GM19328 (cell line): ENCODE measurements at regions not wholly inside any gene's neighbourhood (a gene's known extent, or its start where the extent isn't known, plus 50 kb on each side); places are given as distances from the start of the nearest gene placed in this dataset.

Experiments
- ATAC-seq: cut with Tn5 transposase; IDR thresholded peaks from one replicate; pipeline ENCODE4 v1.9.1; 2021; ENCODE audit warnings: mild to moderate bottlenecking, moderate library complexity; ENCODE audit not compliant: unreplicated experiment

- no peak for ATAC-seq
Observed at GRCh38 chrX:7789200-7789599, 53.8 kb upstream of the VCX start.

DNA sequence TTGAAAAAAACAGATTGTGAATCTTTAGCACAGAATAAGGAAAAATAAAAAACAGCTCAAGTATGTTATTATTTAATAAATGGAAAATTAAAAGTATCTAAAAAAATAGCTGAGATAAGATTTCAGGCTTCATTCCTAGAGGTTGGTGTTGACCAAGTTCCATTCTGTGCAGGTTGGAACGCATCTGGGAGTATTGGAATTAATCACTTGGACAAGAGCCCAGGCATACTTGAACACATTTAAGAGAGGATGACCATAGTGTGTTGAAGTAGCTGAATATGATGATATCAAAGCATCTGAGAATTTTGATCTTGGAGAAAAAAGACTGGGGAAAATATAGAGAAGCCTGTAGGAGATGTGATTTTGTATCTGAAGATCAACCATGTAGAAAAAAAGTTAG, 54.6 kb upstream of the VCX start:
- ATAC-seq: no peak

- no peak for ATAC-seq
Observed at GRCh38 chrX:7787714-7788113, 55.3 kb upstream of the VCX start.

DNA sequence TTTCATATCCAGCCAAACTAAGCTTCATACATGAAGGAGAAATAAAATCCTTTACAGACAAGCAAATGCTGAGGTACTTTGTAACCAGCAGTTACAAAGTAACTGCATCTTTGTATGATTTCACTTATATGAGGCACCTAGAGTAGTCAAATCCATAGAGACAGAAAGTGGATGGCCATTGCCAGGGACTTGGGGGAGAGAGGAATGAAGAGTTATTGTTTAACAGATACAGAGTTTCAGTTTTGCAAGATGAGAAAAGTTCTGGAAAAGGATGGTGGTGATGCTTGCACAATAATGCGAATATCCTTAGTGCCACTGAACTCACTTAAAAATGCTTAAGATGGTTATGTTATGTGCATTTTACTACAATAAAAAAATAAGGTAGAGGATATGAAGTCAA, 58.4 kb upstream of the VCX start:
- ATAC-seq: no peak

GRCh38 chrX:7779644-7780043, 63.3 kb upstream of the VCX start:
- no peak for ATAC-seq

- no peak for ATAC-seq
Observed at GRCh38 chrX:7775987-7776386, 67.0 kb upstream of the VCX start.

DNA sequence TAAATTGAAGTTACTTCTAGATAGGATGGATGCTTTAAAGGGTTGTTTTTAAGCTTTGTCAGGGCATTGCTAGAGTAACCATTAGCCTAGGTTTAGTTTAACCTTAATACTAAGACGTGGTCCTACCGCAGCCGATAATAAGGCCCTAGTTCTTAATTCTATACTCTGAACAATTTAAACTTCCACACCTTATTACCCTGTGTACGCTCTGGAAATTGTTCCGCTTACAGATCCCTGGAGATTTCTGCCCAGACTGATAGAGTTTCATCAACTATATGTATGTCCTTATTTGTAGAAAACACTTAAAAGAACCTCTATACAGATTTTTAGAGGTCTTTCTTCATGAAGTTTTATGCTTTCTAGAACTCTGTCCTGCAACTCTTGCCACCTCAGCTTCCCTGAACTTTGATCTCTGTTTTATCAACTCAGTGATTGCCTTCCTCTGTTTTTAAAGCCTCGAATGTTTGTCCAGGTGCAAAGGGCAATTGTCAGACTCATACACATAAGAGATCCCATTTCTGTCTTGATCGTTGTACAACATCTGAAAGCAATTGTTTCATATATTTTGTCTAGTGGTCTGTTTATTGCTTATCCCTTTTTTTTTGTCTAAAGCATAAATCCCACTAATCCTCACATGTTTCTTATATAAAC, 71.1 kb upstream of the VCX start:
- ATAC-seq: no peak

- ATAC-seq: no peak
Observed at GRCh38 chrX:7759830-7760229, 83.1 kb upstream of the VCX start.

- ATAC-seq: no peak
Observed at GRCh38 chrX:7746856-7747255, 96.1 kb upstream of the VCX start.

- ATAC-seq: no peak
Observed at GRCh38 chrX:7730071-7730470, 112.9 kb upstream of the VCX start.

DNA sequence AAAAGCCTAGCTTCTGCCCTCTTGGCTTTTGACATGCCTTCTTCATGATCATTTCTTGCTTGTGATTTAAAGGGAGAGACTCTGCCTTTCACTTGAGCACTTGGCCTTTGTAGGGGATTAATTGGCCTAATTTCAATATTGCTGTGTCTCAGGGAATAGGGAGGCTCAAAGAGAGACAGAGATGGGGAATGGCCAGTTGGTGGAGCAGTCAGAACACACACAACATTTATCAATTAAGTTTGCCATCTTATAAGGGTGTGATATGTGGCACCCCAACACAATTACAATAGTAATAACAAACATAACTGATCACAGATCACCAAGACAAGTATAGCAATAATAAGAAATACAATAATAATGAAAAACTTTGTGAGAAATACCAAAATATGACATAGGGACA, 122.5 kb upstream of the VCX start:
- no peak for ATAC-seq

GRCh38 chrX:7714351-7714750, 128.6 kb upstream of the VCX start:
- no peak for ATAC-seq

GRCh38 chrX:7711167-7711566, 131.8 kb upstream of the VCX start:
- no peak for ATAC-seq

- ATAC-seq: no peak
Observed at GRCh38 chrX:7709845-7710244, 133.1 kb upstream of the VCX start.

GRCh38 chrX:7706032-7706431, 136.9 kb upstream of the VCX start:
- no peak for ATAC-seq

DNA sequence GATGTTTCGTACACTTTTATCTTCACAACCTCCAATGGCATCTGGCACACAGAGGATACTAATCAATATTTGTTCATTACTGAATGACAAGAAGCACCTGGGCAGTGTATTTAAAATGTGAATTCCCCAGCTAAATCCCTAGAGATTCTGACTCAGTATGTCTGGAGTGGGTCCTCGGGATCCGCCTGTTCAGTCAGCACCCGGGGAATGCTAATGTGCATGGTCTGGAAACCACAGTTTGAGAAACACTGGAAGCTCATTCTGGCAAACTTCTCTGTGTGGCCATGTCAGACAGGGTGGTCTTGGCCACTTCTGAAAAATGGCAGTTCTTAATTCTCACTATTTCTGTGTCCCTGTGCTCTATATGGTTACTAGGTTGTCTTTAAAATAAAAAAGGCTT, 138.8 kb upstream of the VCX start:
- ATAC-seq: no peak

DNA sequence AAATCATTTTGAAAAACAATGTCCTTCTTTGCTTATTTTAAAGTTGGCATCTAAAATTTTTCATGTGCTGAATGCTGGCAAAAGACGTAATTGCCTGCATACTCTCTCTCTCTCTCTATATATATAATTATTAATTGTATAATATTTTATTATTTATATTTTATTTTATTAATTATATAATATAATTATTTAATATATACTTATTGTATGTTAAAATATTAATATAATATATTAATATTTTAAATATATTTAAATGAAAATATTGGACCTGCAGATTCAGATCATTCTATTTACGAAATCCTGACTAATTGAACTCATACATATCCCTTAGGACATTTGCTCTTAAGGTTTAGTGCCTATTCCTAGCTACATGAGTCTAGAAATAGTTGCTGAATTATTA, 144.7 kb upstream of the VCX start:
- ATAC-seq: no peak

DNA sequence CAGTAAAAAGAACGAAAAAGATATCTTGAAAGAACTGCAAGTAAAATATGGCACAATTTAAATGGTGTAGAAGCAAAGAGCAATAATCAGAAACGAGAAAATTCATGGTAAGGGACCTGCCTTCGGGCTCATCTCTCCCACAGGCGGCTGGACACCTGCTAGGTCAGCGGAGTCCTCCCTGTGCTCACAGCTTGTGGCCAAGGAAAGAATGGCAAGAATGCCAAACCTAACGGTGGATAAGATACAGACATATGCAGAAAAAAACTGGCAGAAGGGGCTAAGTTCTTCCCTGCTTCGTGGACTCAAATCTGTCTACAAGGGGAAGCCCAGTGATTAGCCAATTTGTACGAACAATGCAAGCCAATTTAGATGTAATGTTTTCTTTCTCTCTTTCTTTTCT, 152.1 kb upstream of the VCX start:
- ATAC-seq: no peak

- no peak for ATAC-seq
Observed at GRCh38 chrX:7689791-7690412, 153.1 kb upstream of the VCX start.

GRCh38 chrX:7680181-7680580, 162.8 kb upstream of the VCX start:
- no peak for ATAC-seq

DNA sequence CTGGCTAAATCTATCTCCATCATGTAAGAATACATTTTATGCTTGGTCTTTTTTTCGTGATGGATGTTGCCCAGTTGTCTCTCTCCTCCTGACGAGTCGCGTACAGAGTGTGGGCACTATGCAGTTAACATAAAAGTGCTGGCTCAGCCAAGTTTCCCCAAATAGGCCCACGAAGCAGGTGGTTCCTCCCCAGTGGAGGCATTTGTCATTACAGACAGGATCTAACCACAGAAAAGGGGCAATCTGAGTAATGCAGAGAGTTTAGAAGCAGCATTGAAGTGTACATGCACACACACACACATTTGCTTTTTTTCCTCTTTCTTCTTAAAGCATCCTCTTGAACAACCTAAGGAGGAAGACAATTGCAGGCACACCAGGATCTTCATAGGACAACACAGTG, 188.7 kb upstream of the VCX start:
- no peak for ATAC-seq

DNA sequence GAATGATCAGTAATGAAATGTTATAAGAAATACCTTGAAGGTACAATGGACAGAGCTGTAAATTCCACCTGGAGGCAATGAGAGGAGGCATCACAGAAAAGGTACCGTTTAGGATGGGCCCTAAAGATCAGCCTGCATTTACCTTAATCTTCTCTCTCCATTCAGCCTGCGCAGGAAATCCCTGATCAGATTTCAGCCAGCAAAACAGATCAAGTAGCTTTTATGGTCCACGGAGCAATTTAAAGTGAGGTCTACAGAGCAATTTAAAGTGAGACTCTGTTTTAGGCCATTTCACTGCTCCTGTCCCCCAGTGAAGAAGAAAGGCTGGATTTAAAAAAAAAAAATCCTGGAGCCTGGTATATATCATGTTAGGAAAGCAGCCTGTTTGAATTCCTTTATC, 195.1 kb upstream of the VCX start:
- no peak for ATAC-seq

DNA sequence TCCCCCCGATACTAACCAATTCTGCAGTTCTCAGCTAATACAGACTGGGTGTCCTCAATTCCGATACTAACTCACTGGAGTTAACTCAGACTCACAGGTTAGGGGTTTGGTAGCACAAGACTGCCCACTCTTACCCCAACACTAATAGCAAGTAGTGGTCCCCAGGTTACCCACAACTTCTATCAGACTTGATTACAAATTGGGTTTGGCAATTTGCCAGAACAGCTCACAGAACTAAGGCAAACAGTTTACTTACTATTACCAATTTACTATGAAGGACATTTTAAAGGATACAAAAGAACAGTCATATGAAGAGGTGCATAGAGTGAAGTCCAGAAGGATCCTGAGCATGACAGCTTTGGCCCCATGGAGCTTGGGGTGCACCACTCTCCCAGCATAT, 201.8 kb upstream of the VCX start:
- ATAC-seq: no peak
